ENCODE measurements at regions not wholly inside any gene's neighbourhood (a gene's known extent, or its start where the extent isn't known, plus 50 kb on each side); places are given as distances from the start of the nearest gene placed in this dataset.

DNA sequence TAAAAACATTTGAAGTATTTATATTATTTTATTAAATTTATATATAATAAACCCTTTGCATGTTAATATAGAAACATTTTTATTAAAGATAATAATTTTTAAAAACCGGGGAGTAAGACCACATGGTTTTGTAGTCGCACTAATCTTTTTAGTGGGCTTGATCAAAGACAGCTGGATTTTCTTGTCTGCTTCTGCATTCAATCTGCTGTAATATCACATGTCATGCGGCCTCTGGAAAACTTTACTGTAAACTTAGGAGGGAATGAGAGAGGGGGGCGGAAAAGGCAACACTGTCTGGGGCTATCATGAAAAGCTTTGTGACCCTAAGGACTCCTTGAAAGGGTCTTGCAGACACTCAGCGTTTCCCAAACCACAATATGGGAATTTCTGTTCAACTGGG, 62.8 kb upstream of the NLGN4X start:
- no peaks in the 10 kb centered on the region for H3K27me3 Mint-ChIP-seq
- ChIA-PET POLR2A (no interaction called here), CTCF (no interaction called here)
- no peaks in the 10 kb centered on the region for H3K36me3 Mint-ChIP-seq (ENCODE audit: low read depth)
- H3K27ac Mint-ChIP-seq: no peak overlapping the region
- TF ChIP-seq, protein P1, sequence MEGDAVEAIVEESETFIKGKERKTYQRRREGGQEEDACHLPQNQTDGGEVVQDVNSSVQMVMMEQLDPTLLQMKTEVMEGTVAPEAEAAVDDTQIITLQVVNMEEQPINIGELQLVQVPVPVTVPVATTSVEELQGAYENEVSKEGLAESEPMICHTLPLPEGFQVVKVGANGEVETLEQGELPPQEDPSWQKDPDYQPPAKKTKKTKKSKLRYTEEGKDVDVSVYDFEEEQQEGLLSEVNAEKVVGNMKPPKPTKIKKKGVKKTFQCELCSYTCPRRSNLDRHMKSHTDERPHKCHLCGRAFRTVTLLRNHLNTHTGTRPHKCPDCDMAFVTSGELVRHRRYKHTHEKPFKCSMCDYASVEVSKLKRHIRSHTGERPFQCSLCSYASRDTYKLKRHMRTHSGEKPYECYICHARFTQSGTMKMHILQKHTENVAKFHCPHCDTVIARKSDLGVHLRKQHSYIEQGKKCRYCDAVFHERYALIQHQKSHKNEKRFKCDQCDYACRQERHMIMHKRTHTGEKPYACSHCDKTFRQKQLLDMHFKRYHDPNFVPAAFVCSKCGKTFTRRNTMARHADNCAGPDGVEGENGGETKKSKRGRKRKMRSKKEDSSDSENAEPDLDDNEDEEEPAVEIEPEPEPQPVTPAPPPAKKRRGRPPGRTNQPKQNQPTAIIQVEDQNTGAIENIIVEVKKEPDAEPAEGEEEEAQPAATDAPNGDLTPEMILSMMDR (IDR thresholded peaks at IDR 0.05): no peak
- no peak for ATAC-seq (ENCODE audit: low read depth)
- H3K9me3 Mint-ChIP-seq: no peaks in the 10 kb centered on the region
- H3K4me3 Mint-ChIP-seq: no peak overlapping the region
- no peaks in the 10 kb centered on the region for H3K4me1 Mint-ChIP-seq
- intact Hi-C loops (cut with micrococcal nuclease): no loop called here
- DNase-seq: no peak

- H3K36me3 Mint-ChIP-seq (ENCODE audit: low read depth): no peaks in the 10 kb centered on the region
- no peaks in the 10 kb centered on the region for H3K9me3 Mint-ChIP-seq
- H3K4me1 Mint-ChIP-seq: no peaks in the 10 kb centered on the region
- H3K4me3 Mint-ChIP-seq: no peak overlapping the region
- TF ChIP-seq, protein P1 (IDR thresholded peaks at IDR 0.05): no peak
- H3K27ac Mint-ChIP-seq: no peak overlapping the region
- POLR2A ChIA-PET: no interaction called here
- no peaks in the 10 kb centered on the region for H3K27me3 Mint-ChIP-seq
- CTCF ChIA-PET: no interaction called here
- ATAC-seq (ENCODE audit: low read depth): no peak
- DNase-seq: no peak
- intact Hi-C loops (cut with micrococcal nuclease): no loop called here
These were observed 55.2 kb upstream of the NLGN4X start for GRCh38 chrX:6283826-6284225.

- intact Hi-C loops (cut with micrococcal nuclease): no loop called here
- CTCF ChIA-PET: no interaction called here
- no peak overlapping the region for H3K4me3 Mint-ChIP-seq
- H3K36me3 Mint-ChIP-seq (ENCODE audit: low read depth): no peaks in the 10 kb centered on the region
- H3K27ac Mint-ChIP-seq: no peak overlapping the region
- no peaks in the 10 kb centered on the region for H3K27me3 Mint-ChIP-seq
- TF ChIP-seq, protein P1 (IDR thresholded peaks at IDR 0.05): no peak
- POLR2A ChIA-PET: no interaction called here
- no peak for DNase-seq
- ATAC-seq (ENCODE audit: low read depth): no peak
- no peaks in the 10 kb centered on the region for H3K4me1 Mint-ChIP-seq
- no peaks in the 10 kb centered on the region for H3K9me3 Mint-ChIP-seq
These were observed 50.7 kb upstream of the NLGN4X start for GRCh38 chrX:6279277-6279909.
